AG04450 (cell line): ENCODE measurements at regions not wholly inside any gene's neighbourhood (a gene's known extent, or its start where the extent isn't known, plus 50 kb on each side); places are given as distances from the start of the nearest gene placed in this dataset.

ENCODE experiments used
- CTCF ChIA-PET: fragments of 300-600, 350-600 bp; formaldehyde crosslinking; extraction: SDS; loops from one replicate; lab custom pipeline; 2022; ENCODE audit warnings: antibody characterized with exemption, inconsistent platforms; lab: Charles Lee
- POLR2A ChIA-PET: fragments of 350-600 bp; formaldehyde crosslinking; extraction: SDS; loops from one replicate; lab custom pipeline; 2021; ENCODE audit warnings: antibody characterized with exemption, inconsistent platforms; lab: Yijun Ruan, JAX
- DNase-seq: peaks from one replicate; pipeline ENCODE4 v3.0.0-alpha.2; 2011; ENCODE audit warnings: low read depth, low spot score
- H3K27ac ChIP-seq: one replicate; pipeline ENCODE4 v1.5.1; 2012; ENCODE audit warnings: low read depth, low read length, control low read depth
- H3K27me3 ChIP-seq: one replicate; pipeline ENCODE4 v1.6.0; 2012; ENCODE audit warnings: low read length; ENCODE audit not compliant: control insufficient read depth, insufficient read depth
- H3K4me3 ChIP-seq: 2 replicates; pipeline ENCODE4 v1.5.1; 2011; ENCODE audit warnings: mild to moderate bottlenecking, low read depth, low read length, control low read depth
- H3K9me3 ChIP-seq: 2 replicates; pipeline ENCODE4 v1.5.1; 2012; ENCODE audit warnings: low read length; ENCODE audit not compliant: control insufficient read depth, insufficient read depth
- CTCF ChIP-seq: IDR thresholded peaks from 2 replicates; pipeline ENCODE4 v1.5.1; 2011; ENCODE audit warnings: low read depth, low read length, control low read depth, inconsistent platforms

GRCh38 chr4:52235552-52236201 is 184.6 kb downstream of the SPATA18 start:
- no peak for DNase-seq
- ChIA-PET CTCF (interaction anchor here (0.6 to 2.0 kb wide), 6 partner anchors 8 to 748 kb away, joined by 3 to 8 read pairs (median 4); no protein-coding TSS in a partner anchor), POLR2A (no interaction called here)
- H3K9me3 ChIP-seq, result no peaks in the 10 kb centered on the region
- H3K27ac ChIP-seq, result no peak overlapping the region
- no peak overlapping the region for H3K4me3 ChIP-seq
- TF ChIP-seq CTCF, result no peak
- H3K27me3 ChIP-seq, result no peaks in the 10 kb centered on the region

- ChIA-PET POLR2A (no interaction called here), CTCF (no interaction called here)
- no peak for DNase-seq
- H3K27ac ChIP-seq, result no peak overlapping the region
- no peaks in the 10 kb centered on the region for H3K27me3 ChIP-seq
- TF ChIP-seq CTCF, result no peak
- H3K4me3 ChIP-seq, result no peak overlapping the region
- H3K9me3 ChIP-seq, result no peaks in the 10 kb centered on the region
Measured at GRCh38 chr4:52241916-52242315, 190.8 kb downstream of the SPATA18 start.

- Histone ChIP-seq H3K27me3 (no peaks in the 10 kb centered on the region), H3K9me3 (no peaks in the 10 kb centered on the region), H3K27ac (no peak overlapping the region), H3K4me3 (no peak overlapping the region)
- ChIA-PET POLR2A (no interaction called here), CTCF (interaction anchor here (1.0 kb wide), 1 partner anchor 8 kb away, joined by 3 read pairs; no protein-coding TSS in a partner anchor)
- no peak for TF ChIP-seq CTCF
- DNase-seq, result no peak
Measured at GRCh38 chr4:52243367-52243766, 192.3 kb downstream of the SPATA18 start.

- TF ChIP-seq CTCF, result no peak
- DNase-seq, result no peak
- ChIA-PET POLR2A (no interaction called here), CTCF (interaction anchor here (1.0 kb wide), 1 partner anchor 9 kb away, joined by 3 read pairs; no protein-coding TSS in a partner anchor)
- Histone ChIP-seq H3K9me3 (no peaks in the 10 kb centered on the region), H3K27me3 (no peaks in the 10 kb centered on the region), H3K4me3 (no peak overlapping the region), H3K27ac (no peak overlapping the region)
Measured at GRCh38 chr4:52244103-52244775, 193.1 kb downstream of the SPATA18 start.

- Histone ChIP-seq H3K27ac (no peak overlapping the region), H3K4me3 (no peak overlapping the region), H3K9me3 (no peaks in the 10 kb centered on the region), H3K27me3 (no peaks in the 10 kb centered on the region)
- POLR2A ChIA-PET, result no interaction called here
- no peak for DNase-seq
- TF ChIP-seq CTCF, result no peak
- CTCF ChIA-PET, result no interaction called here
Measured at GRCh38 chr4:52244848-52245247, 193.7 kb downstream of the SPATA18 start.
